ENCODE measurements at regions not wholly inside any gene's neighbourhood (a gene's known extent, or its start where the extent isn't known, plus 50 kb on each side); places are given as distances from the start of the nearest gene placed in this dataset.

GRCh38 chr5:23648656-23649055 is 141.2 kb downstream of the PRDM9 start:
- no peak for TF ChIP-seq CTCF (IDR thresholded peaks at IDR 0.05; ENCODE audit: insufficient read depth, missing control alignments)
- FAIRE-seq (no peak), DNase-seq (ENCODE audit: insufficient read length, low spot score) (no peak)

GRCh38 chr5:23649594-23649993 is 142.2 kb downstream of the PRDM9 start:
- TF ChIP-seq CTCF (IDR thresholded peaks at IDR 0.05; ENCODE audit: insufficient read depth, missing control alignments): no peak
- no peak for DNase-seq (ENCODE audit: insufficient read length, low spot score)
- FAIRE-seq: no peak

GRCh38 chr5:23655674-23656073 is 148.3 kb downstream of the PRDM9 start:
- no peak for TF ChIP-seq CTCF (IDR thresholded peaks at IDR 0.05; ENCODE audit: insufficient read depth, missing control alignments)
- DNase-seq (ENCODE audit: insufficient read length, low spot score) (no peak), FAIRE-seq (no peak)

- DNase-seq (ENCODE audit: insufficient read length, low spot score) (no peak), FAIRE-seq (no peak)
- no peak for TF ChIP-seq CTCF (IDR thresholded peaks at IDR 0.05; ENCODE audit: insufficient read depth, missing control alignments)
Measured at GRCh38 chr5:23675456-23675855, 168.0 kb downstream of the PRDM9 start.

- TF ChIP-seq CTCF (IDR thresholded peaks at IDR 0.05; ENCODE audit: insufficient read depth, missing control alignments): no peak
- no peak for DNase-seq (ENCODE audit: insufficient read length, low spot score)
- no peak for FAIRE-seq
Measured at GRCh38 chr5:23677996-23678395, 170.6 kb downstream of the PRDM9 start.

GRCh38 chr5:23684103-23684502 is 176.7 kb downstream of the PRDM9 start:
- FAIRE-seq (no peak), DNase-seq (ENCODE audit: insufficient read length, low spot score) (no peak)
- TF ChIP-seq CTCF (IDR thresholded peaks at IDR 0.05; ENCODE audit: insufficient read depth, missing control alignments): no peak

- no peak for TF ChIP-seq CTCF (IDR thresholded peaks at IDR 0.05; ENCODE audit: insufficient read depth, missing control alignments)
- peak; percentile 48 for FAIRE-seq
- no peak for DNase-seq (ENCODE audit: insufficient read length, low spot score)
Measured at GRCh38 chr5:23703940-23704855, 196.8 kb downstream of the PRDM9 start.

All from D721Med (cell line).